Gastroesophageal sphincter (tissue), 3 donors: ENCODE measurements at regions not wholly inside any gene's neighbourhood (a gene's known extent, or its start where the extent isn't known, plus 50 kb on each side); places are given as distances from the start of the nearest gene placed in this dataset.

Experiments used
- CTCF ChIP-seq, 4 experiments: fragments of 200-600 bp in 2 of 4; fragments of 450-650 bp in 2 of 4; sonication (generic) in 1 of 4; IDR thresholded peaks; one replicate each; pipeline ENCODE4 v1.5.1; 2017 to 2019; ENCODE audit warnings: antibody characterized with exemption in 4 of 4, mild to moderate bottlenecking in 2 of 4, moderate library complexity in 2 of 4
- POLR2AphosphoS5 ChIP-seq: sonication (generic); formaldehyde crosslinking; IDR thresholded peaks from one replicate; pipeline ENCODE4 v1.6.1; 2017; ENCODE audit warnings: antibody characterized with exemption

- no peak for TF ChIP-seq POLR2AphosphoS5
- TF ChIP-seq CTCF (IDR thresholded peaks at IDR 0.05): no peak
These were observed 413.5 kb downstream of the GRIA2 start for GRCh38 chr4:157634057-157634456.
